Gastroesophageal sphincter (tissue), 3 donors: ENCODE measurements at regions not wholly inside any gene's neighbourhood (a gene's known extent, or its start where the extent isn't known, plus 50 kb on each side); places are given as distances from the start of the nearest gene placed in this dataset.

ENCODE experiments used
- CTCF ChIP-seq, 4 experiments: fragments of 200-600 bp in 2 of 4; fragments of 450-650 bp in 2 of 4; sonication (generic) in 1 of 4; IDR thresholded peaks; one replicate each; pipeline ENCODE4 v1.5.1; 2017 to 2019; ENCODE audit warnings: antibody characterized with exemption in 4 of 4, mild to moderate bottlenecking in 2 of 4, moderate library complexity in 2 of 4
- POLR2A ChIP-seq, 2 donors: fragments of 450-650 bp; IDR thresholded peaks; one replicate each; pipeline ENCODE4 v1.6.1; 2017; ENCODE audit warnings: antibody characterized with exemption in 2 of 2, mild to moderate bottlenecking in 2 of 2, moderate library complexity in 1 of 2

- no peak for TF ChIP-seq POLR2A (IDR thresholded peaks at IDR 0.05)
- no peak for TF ChIP-seq CTCF (IDR thresholded peaks at IDR 0.05)
Measured at GRCh38 chr1:199682081-199682480, 345.4 kb upstream of the NR5A2 start.
